ENCODE measurements at regions not wholly inside any gene's neighbourhood (a gene's known extent, or its start where the extent isn't known, plus 50 kb on each side); places are given as distances from the start of the nearest gene placed in this dataset.
"Not testable (repeated sequence)": the region's sequence is repeated elsewhere in the genome, so short reads cannot be mapped to it uniquely, and the experiment has no call there.

DNA sequence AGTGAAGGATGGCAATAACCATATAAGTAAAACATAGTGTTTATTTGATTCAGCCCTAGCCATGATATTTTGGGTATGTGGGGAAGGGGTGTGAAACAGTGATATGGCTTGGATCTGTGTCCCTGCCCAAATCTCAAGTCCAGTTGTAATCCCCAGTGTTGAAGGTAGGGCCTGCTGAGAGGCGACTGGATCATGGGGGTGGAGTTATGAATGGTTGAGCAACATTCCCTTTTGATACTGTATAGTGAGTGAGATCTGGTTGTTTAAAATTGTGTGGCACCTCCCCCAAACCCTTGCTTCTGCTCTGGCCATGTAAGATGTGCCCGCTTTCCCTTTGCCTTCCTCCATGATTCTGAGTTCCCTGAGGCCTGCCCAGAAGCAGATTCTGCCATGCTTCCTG is 1804.6 kb downstream of the MAT2B start:
- intact Hi-C loops (cut with micrococcal nuclease) = no loop called here

DNA sequence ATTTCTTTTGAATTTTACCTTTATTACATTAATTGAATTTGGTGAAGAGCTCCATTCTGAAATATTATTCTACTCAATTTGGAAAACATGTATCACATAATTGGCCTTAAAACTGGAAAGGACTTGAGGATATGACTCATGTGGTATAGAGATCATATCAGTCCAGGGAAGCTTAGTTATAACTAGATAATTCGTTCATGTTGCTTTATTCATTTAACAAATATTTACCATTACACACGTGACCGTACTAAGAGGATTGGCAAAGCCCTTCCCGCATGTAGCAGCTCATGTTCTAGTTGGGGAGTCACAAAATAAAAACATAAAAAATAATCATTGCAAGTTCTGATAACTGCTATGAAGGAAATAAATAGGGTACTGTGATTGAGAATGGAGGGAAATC is 1816.5 kb downstream of the MAT2B start:
- intact Hi-C loops (cut with micrococcal nuclease) = no loop called here

DNA sequence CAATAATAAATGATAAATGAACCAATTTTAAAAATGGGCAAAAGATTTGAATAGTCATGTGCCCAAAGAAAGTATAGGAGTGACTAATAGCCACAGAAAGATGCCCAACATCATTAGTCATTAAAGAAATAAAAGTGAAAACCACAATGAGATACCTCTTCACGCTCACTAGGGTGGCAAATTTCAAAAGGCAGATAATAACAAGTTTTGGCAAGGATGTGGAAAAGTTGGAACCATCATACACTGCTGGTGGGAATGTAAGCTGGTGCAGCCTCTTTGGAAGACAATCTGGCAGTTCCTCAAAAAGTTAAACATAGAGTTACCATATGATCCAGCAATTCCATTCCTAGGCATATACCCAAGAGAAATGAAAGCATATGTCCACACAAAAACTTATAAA is 1819.8 kb downstream of the MAT2B start:
- intact Hi-C loops (cut with micrococcal nuclease) = no loop called here

DNA sequence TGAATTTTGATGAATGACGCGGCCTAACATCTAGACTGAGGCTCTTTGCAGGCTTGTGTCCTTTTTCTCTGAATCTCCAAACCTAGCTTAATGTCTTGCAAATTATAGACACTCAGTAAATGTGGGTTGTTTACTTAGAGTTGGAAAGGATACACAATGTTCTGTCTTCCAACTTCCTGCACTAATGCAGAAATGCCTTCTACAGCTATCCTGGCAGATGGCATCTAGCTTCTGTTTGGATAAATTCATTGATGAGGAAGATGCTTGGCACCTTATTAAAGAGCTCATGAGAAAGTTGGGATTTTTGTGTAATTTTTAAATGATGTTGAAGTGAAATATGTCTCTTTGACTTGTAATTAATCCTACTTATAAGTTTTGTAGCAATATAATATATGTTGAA is 1822.2 kb downstream of the MAT2B start:
- intact Hi-C loops (cut with micrococcal nuclease) = no loop called here

DNA sequence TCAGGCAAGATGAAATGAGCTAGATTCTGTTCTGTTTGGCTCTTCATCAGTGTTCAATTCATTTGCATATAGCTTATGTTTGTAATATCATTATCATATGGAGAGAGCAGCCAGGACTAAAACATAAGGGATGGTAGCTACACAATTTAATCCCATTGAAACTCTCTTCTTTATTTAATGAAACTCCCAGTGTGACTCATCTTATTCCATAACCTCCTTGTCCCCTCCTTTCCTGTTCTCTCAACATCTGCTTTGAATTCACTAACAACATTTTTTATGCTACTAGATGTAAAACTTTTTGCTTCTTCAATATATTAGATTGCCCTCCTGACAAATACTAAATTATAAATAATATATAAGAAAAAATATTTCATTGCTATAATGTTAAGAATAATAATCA is 1823.4 kb downstream of the MAT2B start:
- intact Hi-C loops (cut with micrococcal nuclease) = no loop called here

DNA sequence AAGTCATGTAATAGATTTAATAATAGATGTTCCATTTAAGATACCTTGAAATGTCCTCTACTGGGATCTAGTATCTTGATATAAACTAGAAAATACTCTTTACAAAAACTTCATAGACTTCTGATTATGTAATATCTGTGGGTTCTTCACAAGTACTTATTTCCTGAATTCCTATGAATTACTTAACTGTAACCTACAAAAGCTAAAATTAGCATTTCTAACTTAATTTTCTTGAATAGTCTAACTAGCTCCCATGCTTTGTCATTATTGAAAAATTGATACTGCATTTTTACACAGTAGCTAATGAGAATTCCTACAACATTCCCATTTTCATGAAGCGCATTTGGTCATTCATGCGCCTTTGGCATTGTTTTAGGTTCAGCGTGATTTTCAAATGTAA is 1828.2 kb downstream of the MAT2B start:
- intact Hi-C loops (cut with micrococcal nuclease) = no loop called here

DNA sequence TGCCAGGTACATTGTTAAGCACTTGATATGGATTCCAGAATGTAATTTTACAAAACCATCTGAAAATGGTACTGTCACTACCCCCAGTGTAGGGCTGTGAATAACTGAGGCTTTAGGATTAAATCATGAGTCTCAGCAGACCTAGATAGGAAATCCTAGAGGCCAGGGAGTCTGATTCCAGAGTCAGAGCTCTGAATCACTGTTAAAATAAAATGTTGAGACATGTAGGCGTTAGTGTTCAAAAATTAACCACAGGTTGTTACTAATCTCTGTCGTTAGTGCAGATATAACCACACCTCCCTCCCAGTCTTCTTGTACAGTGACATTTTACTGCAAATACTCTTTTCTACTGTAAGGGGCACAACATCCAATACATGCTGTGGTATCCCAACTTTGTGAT is 1828.8 kb downstream of the MAT2B start:
- intact Hi-C loops (cut with micrococcal nuclease) = no loop called here

DNA sequence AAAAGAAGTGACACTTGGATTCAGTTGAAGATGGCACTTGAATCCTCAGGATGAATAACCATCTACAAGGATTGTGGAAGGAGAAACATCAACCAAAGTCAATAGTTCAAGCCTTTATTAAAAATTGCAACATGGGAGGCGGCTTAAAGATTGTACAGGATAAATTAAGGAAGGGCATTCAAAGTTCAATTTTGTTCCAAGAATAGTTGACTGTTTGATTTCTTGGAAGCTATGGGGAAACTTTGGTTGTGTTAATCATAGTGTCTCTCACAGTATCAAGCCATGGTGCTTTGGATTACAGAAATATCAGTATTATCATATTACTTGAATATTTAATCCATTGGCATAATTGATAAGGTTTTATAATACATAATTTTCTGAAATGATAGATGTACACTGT is 1844.3 kb downstream of the MAT2B start:
- intact Hi-C loops (cut with micrococcal nuclease) = no loop called here

DNA sequence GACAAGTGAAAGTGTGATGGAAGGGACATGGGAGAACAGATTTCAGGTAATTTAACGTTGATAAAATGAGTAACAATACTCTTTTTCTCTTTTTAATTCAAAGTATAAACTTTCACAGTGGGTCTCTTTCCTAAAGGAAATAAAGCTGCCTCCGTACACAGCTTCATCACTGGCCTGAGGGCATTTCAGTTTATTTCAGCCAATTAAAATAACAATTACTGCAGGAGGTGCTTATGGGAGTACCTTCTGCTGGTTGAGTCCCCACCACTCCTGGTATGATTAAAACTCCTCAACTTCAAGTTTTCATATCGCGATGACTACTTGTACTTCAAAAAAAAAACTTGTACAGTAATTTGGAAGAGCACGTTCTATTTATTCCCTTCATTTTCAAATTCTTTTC is 1845.9 kb downstream of the MAT2B start:
- intact Hi-C loops (cut with micrococcal nuclease) = no loop called here

DNA sequence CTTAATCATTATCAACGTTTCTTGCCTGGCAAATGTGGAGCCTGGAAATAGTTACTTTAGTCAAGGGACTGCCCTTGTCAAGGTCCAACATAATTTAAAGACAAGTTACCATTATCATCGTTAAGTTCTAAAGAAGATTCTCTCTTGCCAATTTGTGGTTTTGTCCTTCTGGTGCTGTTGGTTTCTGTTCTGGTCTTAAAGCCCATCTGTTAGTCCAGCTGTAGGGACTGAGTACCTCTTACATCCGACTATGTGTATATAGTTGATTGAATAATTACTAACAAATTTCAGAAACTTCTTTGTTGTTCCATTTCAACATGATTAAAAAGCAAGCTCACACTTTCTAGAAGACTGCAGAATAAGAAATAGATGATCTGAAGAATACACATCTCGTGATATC is 1854.9 kb downstream of the MAT2B start:
- intact Hi-C loops (cut with micrococcal nuclease) = no loop called here

DNA sequence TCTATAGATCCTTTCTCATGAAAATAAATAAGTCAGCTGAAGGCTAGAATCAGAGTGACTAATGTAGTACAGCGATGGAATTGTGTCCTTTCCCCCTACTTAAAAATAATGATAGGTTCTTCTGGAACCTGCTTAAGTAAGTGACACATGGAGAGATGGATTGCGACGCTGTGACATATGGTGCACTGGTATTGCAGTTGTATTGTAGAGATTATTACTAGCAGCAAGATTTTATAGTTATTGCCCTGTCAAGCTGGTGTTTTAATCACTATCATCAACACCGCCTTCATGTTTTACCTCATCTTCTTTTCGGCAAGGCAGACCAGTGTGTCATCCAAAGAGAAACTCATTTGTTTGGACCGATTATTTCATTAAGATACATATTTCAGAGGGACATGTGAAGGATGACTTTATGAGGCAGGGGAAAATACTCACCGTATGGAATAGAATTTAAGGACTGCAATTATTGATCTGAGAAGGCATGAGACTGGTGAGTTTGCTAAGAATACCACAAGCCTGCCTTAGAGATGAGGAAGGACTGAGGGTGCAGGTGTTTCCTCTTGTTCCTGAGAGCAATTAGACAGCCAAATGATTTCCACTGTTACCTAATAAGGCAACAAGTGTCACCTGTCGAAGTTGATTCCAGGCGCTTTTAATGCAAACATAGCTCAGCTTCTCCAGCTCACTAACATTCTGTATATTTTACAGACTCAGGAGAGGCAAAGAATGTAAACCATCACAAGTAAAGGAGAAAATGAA is 1855.5 kb downstream of the MAT2B start:
- intact Hi-C loops (cut with micrococcal nuclease) = no loop called here

DNA sequence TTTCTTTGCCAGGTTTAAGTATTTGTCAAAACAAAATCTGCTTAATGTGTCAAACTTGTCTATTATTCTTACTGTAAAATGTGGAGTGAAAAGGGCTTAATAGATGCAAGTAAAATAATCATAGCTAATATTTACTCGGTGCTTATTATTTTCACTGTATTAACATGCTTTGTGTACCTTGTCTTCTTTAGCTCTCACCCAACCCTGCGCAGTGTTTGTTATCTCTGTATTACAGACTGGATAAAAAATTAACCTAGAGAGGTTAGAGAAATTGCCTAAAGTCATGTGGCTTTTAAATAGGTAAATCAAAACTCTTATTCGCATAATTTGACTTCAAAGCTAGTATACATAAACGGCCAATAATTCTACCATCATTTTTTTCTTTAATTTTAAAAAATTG is 1864.8 kb downstream of the MAT2B start:
- intact Hi-C loops (cut with micrococcal nuclease) = no loop called here

DNA sequence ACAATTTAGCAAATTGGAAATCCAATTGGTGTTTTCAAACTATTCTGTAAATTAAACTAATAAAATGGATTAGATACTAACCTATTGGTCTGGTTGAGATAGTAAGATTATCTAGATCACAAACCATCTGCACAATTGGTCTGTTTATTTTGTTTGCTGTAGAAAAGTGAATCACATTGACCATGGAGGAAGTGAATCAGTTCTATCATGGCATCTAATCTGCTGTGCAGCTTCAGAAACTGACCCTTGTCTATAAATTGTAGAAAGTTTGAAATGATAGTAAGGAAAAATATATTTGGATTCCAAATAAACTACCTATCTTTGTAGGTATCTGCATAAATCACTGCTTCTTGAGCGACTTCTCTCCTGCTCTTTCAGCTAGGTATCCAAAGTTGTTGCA is 1865.4 kb downstream of the MAT2B start:
- intact Hi-C loops (cut with micrococcal nuclease) = no loop called here

DNA sequence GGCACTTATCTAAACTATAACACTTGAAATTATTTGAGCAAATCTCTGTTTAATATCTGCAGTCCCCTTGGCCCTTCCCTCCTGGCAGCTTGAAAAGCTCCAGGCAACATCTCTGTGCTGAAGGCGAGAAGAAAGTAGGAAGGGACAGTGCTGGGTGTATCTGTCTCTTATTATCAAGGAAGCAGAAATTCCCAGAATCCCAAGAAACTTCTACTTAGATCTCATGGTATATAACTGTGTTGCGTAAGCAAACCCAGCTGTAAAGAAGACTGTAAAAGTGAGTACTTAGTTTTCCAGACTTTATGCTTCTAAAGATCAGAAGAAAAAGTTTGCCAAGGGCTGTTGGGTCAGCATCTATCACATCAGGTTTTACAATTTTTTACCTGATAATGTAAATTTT is 1869.8 kb downstream of the MAT2B start:
- intact Hi-C loops (cut with micrococcal nuclease) = no loop called here

DNA sequence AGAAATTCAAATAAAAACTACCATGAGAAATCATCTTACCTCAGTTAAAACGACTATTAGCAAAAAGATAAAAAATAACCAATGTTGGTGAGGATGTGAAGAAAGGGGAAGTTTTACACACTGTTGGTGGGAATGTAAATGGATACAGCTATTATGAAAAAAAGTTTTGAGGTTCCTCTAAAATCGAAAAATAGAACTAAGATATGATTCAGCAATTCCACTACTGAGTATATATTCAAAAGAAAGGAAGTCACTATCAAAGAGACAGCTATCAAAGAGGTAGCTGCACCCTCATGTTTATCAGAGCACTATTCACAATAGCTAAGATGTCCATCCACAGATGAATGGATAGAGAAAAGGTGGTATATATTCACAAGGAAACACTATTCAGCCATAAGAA is 1888.4 kb downstream of the MAT2B start:
- intact Hi-C loops (cut with micrococcal nuclease) = no loop called here

DNA sequence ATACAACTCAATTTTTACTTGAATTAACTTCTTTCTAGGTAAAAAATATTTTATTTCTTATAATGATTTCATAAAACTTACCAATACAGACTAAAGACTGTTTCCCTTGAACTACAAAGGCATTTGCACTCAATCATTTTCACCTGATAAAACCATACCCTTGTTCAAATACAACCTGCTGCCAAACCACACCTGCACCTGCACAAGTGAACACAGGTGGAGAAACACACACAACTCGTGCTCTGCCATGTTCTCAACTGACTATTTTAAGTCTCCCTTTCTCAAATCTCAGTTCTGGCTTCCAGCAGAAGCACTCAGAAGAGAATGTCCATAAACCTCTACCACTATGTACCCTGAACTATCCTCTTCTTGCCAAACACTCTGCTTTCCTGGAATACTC is 1892.1 kb downstream of the MAT2B start:
- intact Hi-C loops (cut with micrococcal nuclease) = no loop called here

DNA sequence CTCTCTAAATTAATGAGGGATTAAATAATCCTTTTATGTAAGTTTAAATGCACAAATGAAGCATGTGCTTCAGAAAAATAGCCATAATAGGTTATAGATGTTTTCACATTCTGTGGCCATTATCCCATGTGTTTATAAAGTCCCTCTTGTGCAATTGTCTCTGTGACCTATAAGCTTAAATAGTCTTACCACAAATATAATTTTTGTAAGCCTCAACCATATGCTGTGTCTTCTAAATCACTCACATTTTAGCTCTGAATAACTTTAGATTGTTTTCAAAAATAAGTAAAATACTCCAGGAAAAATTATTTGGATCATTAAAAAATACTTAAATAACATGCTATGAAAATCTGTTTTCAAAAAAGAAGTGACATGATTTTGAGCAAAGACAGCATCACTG is 1894.7 kb downstream of the MAT2B start:
- intact Hi-C loops (cut with micrococcal nuclease) = no loop called here

DNA sequence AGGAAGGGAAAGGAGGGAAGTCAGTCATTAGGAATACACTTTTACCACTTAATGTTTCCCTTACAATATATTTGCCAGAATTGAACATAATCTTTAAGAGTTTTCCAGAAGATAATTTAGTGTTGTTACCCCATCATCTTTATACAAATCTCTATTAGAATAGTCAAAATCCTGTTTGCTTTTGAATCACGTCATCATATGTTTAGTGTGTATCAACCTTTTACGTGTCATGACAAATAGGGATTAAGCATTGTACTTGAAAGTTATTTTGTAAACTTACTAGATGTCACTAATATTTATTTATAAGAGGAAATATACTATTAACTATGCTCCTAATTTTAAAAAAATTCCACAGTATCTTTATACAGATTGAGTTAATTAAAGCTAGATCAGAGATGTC is 1899.5 kb downstream of the MAT2B start:
- intact Hi-C loops (cut with micrococcal nuclease) = no loop called here

DNA sequence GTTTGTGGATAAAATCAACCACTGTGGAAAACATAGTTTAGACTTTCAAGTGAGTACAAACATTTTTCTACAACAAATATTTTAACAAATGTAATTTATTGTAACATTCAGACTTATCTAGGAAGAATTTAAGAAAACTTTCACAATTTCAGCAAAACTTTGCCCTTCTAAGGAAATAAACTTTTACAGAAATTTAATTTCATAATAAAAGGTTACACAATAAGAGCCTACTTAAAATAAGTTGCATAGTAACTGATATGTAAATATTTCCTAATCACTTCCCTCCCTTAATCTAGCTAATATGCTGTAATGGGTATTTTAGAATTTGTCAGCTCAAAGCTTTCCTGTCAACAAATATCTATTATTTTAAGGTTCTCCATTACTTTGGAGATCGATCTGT is 1899.9 kb downstream of the MAT2B start:
- intact Hi-C loops (cut with micrococcal nuclease) = no loop called here

DNA sequence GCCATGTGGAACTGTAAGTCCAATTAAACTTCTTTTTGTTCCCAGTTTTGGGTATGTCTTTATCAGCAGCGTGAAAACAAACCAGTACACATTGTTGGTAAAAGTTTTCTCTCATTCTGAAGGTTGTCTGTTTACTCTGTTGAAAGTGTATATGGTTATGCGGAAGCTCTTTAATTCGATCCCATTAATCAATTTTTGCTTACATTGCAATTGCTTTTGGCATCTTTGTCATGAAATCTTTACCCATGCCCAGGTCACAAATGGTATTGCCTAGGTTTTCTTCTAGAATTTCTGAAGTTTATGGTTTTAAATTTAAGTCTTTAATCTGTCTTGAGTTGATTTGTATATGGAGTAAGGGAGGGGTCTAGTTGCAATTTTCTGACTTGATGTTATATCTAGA is 1901.9 kb downstream of the MAT2B start:
- intact Hi-C loops (cut with micrococcal nuclease) = no loop called here

DNA sequence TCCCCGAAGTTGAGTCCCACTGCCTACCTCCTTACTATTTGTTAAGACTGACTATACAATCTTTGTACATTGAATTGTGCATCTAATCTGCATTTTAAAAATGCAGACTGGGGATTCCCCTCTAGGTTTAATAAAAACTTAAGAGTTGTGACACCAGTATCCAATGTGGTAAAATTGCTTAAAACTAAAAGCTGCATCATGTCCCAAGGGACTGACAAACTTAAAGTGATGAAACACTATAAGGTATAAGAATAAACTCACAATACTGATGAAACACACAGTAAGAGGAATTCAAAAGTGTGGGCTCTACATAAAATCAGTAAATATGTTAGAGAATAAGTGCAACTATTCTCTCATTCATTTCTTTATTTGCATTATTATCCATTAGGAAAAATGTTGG is 1905.1 kb downstream of the MAT2B start:
- intact Hi-C loops (cut with micrococcal nuclease) = no loop called here

DNA sequence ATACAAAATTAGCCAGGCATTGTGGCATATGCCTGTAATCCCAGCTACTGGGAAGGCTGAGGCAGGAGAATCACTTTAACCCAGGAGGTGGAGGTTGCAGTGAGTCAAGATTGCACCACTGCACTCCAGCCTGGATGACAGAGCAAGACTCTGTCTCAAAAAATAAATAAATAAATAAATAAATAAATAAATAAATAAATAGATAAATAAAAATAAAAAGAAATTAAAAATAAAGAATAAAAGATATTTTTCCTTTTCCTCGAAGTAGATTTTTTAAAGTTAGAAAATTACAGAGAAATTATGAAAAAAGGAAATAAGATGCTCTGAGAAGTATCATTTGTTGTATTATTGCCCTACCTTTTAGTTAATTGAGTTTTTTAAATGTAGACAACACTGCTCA is 1906.1 kb downstream of the MAT2B start:
- intact Hi-C loops (cut with micrococcal nuclease) = not testable (repeated sequence)

DNA sequence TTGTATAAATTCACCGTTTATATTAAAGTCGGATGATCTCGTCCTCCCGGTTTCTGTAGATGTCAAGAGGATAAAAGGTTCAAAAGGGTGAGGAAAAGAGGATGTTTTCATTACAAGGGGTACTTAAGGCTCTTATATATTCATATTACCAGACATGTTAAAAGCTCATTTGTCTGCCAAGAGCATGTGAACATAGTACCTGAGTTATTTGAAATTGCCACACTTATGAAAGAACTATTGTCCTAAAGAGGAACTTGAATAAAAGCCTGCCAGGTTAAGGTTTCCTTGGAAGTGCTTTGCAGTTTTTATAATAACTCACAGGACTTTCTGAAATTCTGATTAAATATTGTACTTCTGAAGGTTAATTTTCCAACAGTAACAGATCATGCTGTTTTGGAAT is 1915.1 kb downstream of the MAT2B start:
- intact Hi-C loops (cut with micrococcal nuclease) = no loop called here

DNA sequence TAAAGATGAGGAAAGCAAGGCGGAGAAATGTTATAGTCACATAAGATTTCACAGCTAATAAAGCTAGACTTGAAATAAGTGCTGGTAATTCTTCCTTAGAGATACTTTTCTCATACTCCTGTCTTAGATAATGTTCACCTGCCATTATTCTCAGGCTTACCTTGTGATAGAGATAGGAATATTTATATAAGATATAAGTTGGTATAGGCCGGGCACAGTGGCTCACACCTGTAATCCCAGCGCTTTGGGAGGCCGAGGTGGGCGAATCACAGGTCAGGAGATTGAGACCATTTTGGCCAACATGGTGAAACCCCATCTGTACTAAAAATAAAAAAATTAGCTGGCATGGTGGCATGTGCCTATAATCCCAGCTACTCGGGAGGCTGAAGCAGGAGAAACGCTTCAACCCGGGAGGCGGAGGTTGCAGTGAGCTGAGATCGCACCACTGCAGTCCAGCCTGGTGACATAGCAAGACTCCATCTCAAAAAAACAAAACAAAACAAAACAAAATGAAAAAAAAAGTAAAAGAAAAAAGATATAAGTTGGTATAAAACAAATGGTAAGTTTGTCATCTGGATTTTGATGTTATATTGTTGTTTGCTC is 1918.4 kb downstream of the MAT2B start:
- intact Hi-C loops (cut with micrococcal nuclease) = no loop called here

All from T-helper 1 cell treated with Interleukin-12 subunit alpha and Interleukin-12 subunit beta and Interleukin-4 antibody, amounts not matched to agents 30 ng/mL and 1 ng/mL, for 36 hours (primary cell).